HL-60 (cell line): ENCODE measurements at regions not wholly inside any gene's neighbourhood (a gene's known extent, or its start where the extent isn't known, plus 50 kb on each side); places are given as distances from the start of the nearest gene placed in this dataset.
"Not testable (repeated sequence)": the region's sequence is repeated elsewhere in the genome, so short reads cannot be mapped to it uniquely, and the experiment has no call there.

Experiments used
- DNase-seq, 2 experiments: peaks; one replicate each; pipeline ENCODE4 v3.0.0-alpha.2; 2010 to 2020; ENCODE audit warnings: low read depth in 1 of 2, low spot score in 1 of 2
- H3K27ac ChIP-seq: fragments of 250-450 bp; sonication (Bioruptor Pico); replicated peaks from 2 replicates; pipeline ENCODE4 v1.5.1; 2020; ENCODE audit warnings: mild to moderate bottlenecking, moderate library complexity
- H3K27me3 ChIP-seq: fragments of 250-450 bp; sonication (Bioruptor Pico); 2 replicates; pipeline ENCODE4 v1.5.1; 2021; ENCODE audit warnings: mild to moderate bottlenecking, moderate library complexity; ENCODE audit not compliant: insufficient read depth, poor library complexity, severe bottlenecking
- H3K4me3 ChIP-seq: replicated peaks from 2 replicates; pipeline ENCODE4 v1.5.1; 2011; ENCODE audit warnings: mild to moderate bottlenecking, control low read depth, low read length; ENCODE audit not compliant: insufficient read depth
- GABPA ChIP-seq: IDR thresholded peaks from 2 replicates; pipeline ENCODE4 v1.6.1; 2012; ENCODE audit warnings: low read depth
- POLR2AphosphoS5 ChIP-seq: IDR thresholded peaks from 2 replicates; pipeline ENCODE4 v1.6.1; 2012; ENCODE audit warnings: low read depth
- SPI1 ChIP-seq: IDR thresholded peaks from 2 replicates; pipeline ENCODE4 v1.6.1; 2012; ENCODE audit warnings: low read depth, mild to moderate bottlenecking, borderline replicate concordance
- TF ChIP-seq, protein P1 (sequence below): IDR thresholded peaks from one replicate; pipeline ENCODE4 v1.5.1; 2011; ENCODE audit warnings: low read length, control low read depth, inconsistent platforms; ENCODE audit not compliant: insufficient read depth
- TF ChIP-seq, protein P2 (sequence below): IDR thresholded peaks from 2 replicates; pipeline ENCODE4 v1.6.1; 2012; ENCODE audit warnings: low read depth; ENCODE audit not compliant: insufficient replicate concordance

DNA sequence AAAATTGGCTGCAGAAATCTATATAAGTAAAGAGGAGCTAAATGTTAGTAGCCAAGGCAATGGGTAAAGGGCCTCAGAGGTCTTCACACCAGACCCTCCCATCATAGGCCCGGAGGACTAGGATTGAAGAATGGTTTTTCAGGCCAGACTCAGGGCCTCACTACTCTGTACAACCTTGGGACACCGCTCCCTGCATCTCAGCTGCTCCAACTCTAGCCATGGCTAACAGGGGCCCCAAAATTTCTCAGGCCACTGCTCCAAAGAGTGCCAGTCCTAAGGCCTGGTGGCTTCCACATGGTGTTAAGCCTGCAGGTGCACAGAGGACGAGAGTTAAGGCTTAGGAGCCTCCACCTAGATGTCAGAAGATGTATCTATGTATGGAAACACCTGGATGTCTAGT, 155.5 kb upstream of the MGAT4C start:
- TF ChIP-seq, protein P1, sequence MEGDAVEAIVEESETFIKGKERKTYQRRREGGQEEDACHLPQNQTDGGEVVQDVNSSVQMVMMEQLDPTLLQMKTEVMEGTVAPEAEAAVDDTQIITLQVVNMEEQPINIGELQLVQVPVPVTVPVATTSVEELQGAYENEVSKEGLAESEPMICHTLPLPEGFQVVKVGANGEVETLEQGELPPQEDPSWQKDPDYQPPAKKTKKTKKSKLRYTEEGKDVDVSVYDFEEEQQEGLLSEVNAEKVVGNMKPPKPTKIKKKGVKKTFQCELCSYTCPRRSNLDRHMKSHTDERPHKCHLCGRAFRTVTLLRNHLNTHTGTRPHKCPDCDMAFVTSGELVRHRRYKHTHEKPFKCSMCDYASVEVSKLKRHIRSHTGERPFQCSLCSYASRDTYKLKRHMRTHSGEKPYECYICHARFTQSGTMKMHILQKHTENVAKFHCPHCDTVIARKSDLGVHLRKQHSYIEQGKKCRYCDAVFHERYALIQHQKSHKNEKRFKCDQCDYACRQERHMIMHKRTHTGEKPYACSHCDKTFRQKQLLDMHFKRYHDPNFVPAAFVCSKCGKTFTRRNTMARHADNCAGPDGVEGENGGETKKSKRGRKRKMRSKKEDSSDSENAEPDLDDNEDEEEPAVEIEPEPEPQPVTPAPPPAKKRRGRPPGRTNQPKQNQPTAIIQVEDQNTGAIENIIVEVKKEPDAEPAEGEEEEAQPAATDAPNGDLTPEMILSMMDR: no peak
- TF ChIP-seq, protein P2, sequence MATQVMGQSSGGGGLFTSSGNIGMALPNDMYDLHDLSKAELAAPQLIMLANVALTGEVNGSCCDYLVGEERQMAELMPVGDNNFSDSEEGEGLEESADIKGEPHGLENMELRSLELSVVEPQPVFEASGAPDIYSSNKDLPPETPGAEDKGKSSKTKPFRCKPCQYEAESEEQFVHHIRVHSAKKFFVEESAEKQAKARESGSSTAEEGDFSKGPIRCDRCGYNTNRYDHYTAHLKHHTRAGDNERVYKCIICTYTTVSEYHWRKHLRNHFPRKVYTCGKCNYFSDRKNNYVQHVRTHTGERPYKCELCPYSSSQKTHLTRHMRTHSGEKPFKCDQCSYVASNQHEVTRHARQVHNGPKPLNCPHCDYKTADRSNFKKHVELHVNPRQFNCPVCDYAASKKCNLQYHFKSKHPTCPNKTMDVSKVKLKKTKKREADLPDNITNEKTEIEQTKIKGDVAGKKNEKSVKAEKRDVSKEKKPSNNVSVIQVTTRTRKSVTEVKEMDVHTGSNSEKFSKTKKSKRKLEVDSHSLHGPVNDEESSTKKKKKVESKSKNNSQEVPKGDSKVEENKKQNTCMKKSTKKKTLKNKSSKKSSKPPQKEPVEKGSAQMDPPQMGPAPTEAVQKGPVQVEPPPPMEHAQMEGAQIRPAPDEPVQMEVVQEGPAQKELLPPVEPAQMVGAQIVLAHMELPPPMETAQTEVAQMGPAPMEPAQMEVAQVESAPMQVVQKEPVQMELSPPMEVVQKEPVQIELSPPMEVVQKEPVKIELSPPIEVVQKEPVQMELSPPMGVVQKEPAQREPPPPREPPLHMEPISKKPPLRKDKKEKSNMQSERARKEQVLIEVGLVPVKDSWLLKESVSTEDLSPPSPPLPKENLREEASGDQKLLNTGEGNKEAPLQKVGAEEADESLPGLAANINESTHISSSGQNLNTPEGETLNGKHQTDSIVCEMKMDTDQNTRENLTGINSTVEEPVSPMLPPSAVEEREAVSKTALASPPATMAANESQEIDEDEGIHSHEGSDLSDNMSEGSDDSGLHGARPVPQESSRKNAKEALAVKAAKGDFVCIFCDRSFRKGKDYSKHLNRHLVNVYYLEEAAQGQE: no peak
- TF ChIP-seq GABPA: no peak
- TF ChIP-seq SPI1: no peak
- TF ChIP-seq POLR2AphosphoS5: no peak
- Histone ChIP-seq H3K27me3 (no peaks in the 10 kb centered on the region), H3K27ac (no peak overlapping the region), H3K4me3 (no peak overlapping the region)
- DNase-seq: no peak

DNA sequence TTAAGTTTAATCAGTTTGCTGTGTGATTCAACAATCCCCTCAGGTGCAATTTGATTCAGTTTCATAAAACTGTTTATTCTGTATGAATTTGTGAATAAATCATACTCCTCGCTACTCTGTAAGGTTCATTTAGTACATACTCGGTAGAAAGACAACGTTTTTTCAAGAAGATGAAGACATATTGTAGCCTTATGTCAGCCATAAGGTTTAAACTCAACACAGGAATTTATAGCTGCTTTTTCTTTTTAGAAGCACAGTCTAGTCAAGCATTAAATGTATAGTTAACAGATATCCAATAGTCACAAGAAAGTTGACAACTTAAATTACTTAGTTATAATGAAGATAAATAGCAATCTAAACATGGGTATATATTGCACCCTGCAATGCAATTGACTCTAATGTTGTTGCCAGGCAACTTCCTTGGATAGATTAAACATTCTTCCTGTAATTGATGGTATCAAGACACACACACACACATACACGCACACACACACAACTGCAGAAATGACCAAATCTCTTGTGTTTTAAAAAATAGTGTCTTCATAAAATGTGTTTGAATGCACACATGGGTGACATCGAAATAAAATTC, 151.5 kb upstream of the MGAT4C start:
- TF ChIP-seq, protein P1: no peak
- no peak for TF ChIP-seq GABPA
- H3K27ac ChIP-seq: no peak overlapping the region
- H3K27me3 ChIP-seq: no peaks in the 10 kb centered on the region
- no peak for DNase-seq
- H3K4me3 ChIP-seq: no peak overlapping the region

DNA sequence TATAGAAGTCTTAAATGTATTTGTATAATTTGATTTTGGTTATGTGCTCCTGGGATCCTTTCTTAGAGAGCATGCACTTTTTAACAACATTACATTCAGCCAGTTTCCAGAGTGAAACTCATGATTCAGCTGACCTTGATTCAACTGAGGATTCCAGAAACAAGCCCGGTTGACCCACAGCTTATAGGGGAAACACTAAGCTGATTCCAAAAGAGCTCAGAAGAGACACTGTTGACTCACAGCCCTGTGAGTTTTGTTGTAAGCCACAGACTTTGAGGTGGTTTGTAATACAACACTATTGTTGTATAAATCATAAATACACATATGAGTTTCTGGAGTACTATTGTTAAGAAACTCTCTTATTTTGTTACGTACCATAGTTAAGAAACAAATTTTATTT, 133.8 kb upstream of the MGAT4C start:
- TF ChIP-seq, protein P1: no peak
- TF ChIP-seq, protein P2: no peak
- no peak for TF ChIP-seq SPI1
- TF ChIP-seq GABPA: no peak
- no peak for TF ChIP-seq POLR2AphosphoS5
- no peak overlapping the region for H3K4me3 ChIP-seq
- no peak overlapping the region for H3K27ac ChIP-seq
- no peaks in the 10 kb centered on the region for H3K27me3 ChIP-seq
- no peak for DNase-seq

DNA sequence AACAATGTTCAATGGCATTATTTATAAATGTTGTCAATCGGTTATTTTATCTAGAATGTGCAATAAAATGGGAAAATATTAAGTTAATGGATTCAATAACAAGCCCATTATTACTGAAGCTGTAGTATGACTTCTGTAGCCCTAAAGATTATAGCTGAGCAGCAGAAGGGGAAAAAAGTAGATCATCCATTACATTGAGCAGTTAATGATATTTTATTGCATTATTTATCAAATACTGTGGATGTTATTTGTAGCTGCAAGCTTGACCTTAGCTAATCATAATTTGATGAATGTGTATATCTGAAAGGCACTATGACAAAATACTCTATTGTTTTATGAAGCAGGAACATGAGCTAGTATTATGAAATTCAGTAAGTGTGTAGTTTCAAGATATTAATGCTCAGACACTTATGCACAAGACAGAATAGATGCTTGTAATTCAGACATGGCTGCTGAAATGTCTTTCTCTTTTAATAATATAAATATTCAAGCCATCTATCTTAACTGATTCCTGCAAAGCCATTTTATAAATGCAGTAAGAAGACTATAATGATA, 131.5 kb upstream of the MGAT4C start:
- Histone ChIP-seq H3K27me3 (no peaks in the 10 kb centered on the region), H3K27ac (no peak overlapping the region), H3K4me3 (no peak overlapping the region)
- TF ChIP-seq POLR2AphosphoS5 (no peak), SPI1 (no peak), GABPA (no peak)
- TF ChIP-seq, protein P1: no peak
- TF ChIP-seq, protein P2: no peak
- DNase-seq: no peak

DNA sequence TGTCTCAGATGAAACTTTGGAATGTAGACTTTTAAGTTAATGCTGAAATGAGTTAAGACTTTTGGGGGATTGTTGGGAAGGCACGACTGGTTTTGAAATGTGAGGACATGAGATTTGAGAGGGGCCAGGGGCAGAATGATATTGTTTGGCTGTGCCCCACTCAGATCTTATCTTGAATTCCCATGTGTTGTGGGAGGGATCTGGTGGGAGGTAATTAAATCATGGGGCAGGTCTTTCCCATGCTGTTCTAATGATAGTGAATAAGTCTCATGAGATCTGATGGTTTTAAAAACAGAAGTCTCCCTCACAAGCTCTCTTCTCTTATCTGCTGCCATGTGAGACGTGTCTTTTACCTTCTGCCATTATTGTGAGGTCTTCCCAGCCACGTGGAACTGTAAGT, 127.6 kb upstream of the MGAT4C start:
- not testable (repeated sequence) for H3K27ac ChIP-seq, H3K27me3 ChIP-seq, H3K4me3 ChIP-seq, DNase-seq
